Neural cell (in vitro differentiated cells): ENCODE measurements at regions not wholly inside any gene's neighbourhood (a gene's known extent, or its start where the extent isn't known, plus 50 kb on each side); places are given as distances from the start of the nearest gene placed in this dataset.

Source experiments
- H2AFZ ChIP-seq: fragments of 200-600, 300-800 bp; sonication (generic), shearing (Covaris generic); 2 replicates; pipeline ENCODE4 v1.6.0; 2014; ENCODE audit warnings: low read depth, mild to moderate bottlenecking, antibody characterized with exemption, low read length, moderate library complexity
- H3F3A ChIP-seq: fragments of 200-600 bp; shearing (Covaris generic); 2 replicates; pipeline ENCODE4 v1.6.1; 2016; ENCODE audit warnings: mild to moderate bottlenecking, moderate library complexity, mixed read lengths, antibody characterized with exemption, low read length; ENCODE audit not compliant: insufficient read depth, poor library complexity, severe bottlenecking
- H3K27ac ChIP-seq: fragments of 200-600, 300-800 bp; sonication (generic), shearing (Covaris generic); 2 replicates; pipeline ENCODE4 v1.5.1; 2014; ENCODE audit warnings: mild to moderate bottlenecking, low read length, moderate library complexity
- H3K27me3 ChIP-seq: fragments of 300-800, 200-600 bp; sonication (generic), shearing (Covaris generic); 2 replicates; pipeline ENCODE4 v1.6.0; 2014; ENCODE audit warnings: mild to moderate bottlenecking, low read depth, low read length, moderate library complexity; ENCODE audit not compliant: insufficient read depth
- H3K36me3 ChIP-seq: fragments of 300-800, 200-600 bp; sonication (generic), shearing (Covaris generic); 2 replicates; pipeline ENCODE4 v1.5.1; 2014; ENCODE audit warnings: mild to moderate bottlenecking, antibody characterized with exemption, low read length, moderate library complexity; ENCODE audit not compliant: insufficient read depth
- H3K4me2 ChIP-seq: fragments of 300-800, 200-600 bp; sonication (generic), shearing (Covaris generic); 2 replicates; pipeline ENCODE4 v1.6.0; 2014; ENCODE audit warnings: mild to moderate bottlenecking, low read length
- H3K4me3 ChIP-seq: fragments of 300-800, 200-600 bp; sonication (generic), shearing (Covaris generic); 2 replicates; pipeline ENCODE4 v1.5.1; 2014; ENCODE audit warnings: mild to moderate bottlenecking, low read length, moderate library complexity
- H3K79me2 ChIP-seq: fragments of 200-600 bp; shearing (Covaris generic); replicated peaks from 2 replicates; pipeline ENCODE4 v1.6.0; 2014; ENCODE audit warnings: mild to moderate bottlenecking, low read length, moderate library complexity; ENCODE audit not compliant: insufficient read depth
- H3K9ac ChIP-seq: fragments of 300-800, 200-600 bp; sonication (generic), shearing (Covaris generic); 2 replicates; pipeline ENCODE4 v1.6.1; 2016; ENCODE audit warnings: mild to moderate bottlenecking, low read length, mixed read lengths
- H3K9me2 ChIP-seq: fragments of 200-600 bp; shearing (Covaris generic); 2 replicates; pipeline ENCODE4 v1.6.1; 2016; ENCODE audit warnings: mild to moderate bottlenecking, low read length, mixed read lengths; ENCODE audit not compliant: insufficient read depth
- H3K9me3 ChIP-seq: fragments of 200-600, 300-800 bp; sonication (generic), shearing (Covaris generic); 2 replicates; pipeline ENCODE4 v1.6.1; 2016; ENCODE audit warnings: mild to moderate bottlenecking, mixed run types, low read length, moderate library complexity, mixed read lengths
- H4K20me1 ChIP-seq: fragments of 200-600 bp; shearing (Covaris generic); 2 replicates; pipeline ENCODE4 v1.6.1; 2016; ENCODE audit warnings: mild to moderate bottlenecking, mixed run types; ENCODE audit not compliant: insufficient read depth
- EP300 ChIP-seq: fragments of 450-650 bp; conservative IDR thresholded peaks from 2 replicates; pipeline ENCODE4 v1.6.1; 2014; ENCODE audit warnings: antibody characterized with exemption, mild to moderate bottlenecking, moderate library complexity; ENCODE audit not compliant: poor library complexity, severe bottlenecking
- EZH2 ChIP-seq: fragments of 200-600, 300-800 bp; shearing (Covaris generic), sonication (generic); IDR thresholded peaks from 2 replicates; pipeline ENCODE4 v1.6.1; 2014; ENCODE audit warnings: antibody characterized with exemption, low read length, borderline replicate concordance, mild to moderate bottlenecking; ENCODE audit not compliant: insufficient read depth, poor library complexity, severe bottlenecking
- MXI1 ChIP-seq: fragments of 450-650 bp; conservative IDR thresholded peaks from 2 replicates; pipeline ENCODE4 v1.6.1; 2014; ENCODE audit warnings: antibody characterized with exemption, mild to moderate bottlenecking; ENCODE audit not compliant: poor library complexity, severe bottlenecking
- POLR2AphosphoS5 ChIP-seq: IDR thresholded peaks from 2 replicates; pipeline ENCODE4 v1.6.1; 2012
- RAD21 ChIP-seq: fragments of 450-650 bp; conservative IDR thresholded peaks from 2 replicates; pipeline ENCODE4 v1.6.1; 2014; ENCODE audit warnings: antibody characterized with exemption, mild to moderate bottlenecking, moderate library complexity
- REST ChIP-seq: IDR thresholded peaks from 2 replicates; pipeline ENCODE4 v1.6.1; 2012; ENCODE audit warnings: borderline replicate concordance
- SMC3 ChIP-seq: fragments of 450-650 bp; conservative IDR thresholded peaks from 2 replicates; pipeline ENCODE4 v1.6.1; 2014; ENCODE audit warnings: antibody characterized with exemption, mild to moderate bottlenecking, moderate library complexity; ENCODE audit not compliant: poor library complexity
- TAF1 ChIP-seq: IDR thresholded peaks from 2 replicates; pipeline ENCODE4 v1.6.1; 2012; ENCODE audit warnings: low read depth
- TF ChIP-seq, protein P1 (sequence below): fragments of 450-650 bp; IDR thresholded peaks from 2 replicates; pipeline ENCODE4 v1.5.1; 2014; ENCODE audit warnings: antibody characterized with exemption, mild to moderate bottlenecking, moderate library complexity; ENCODE audit not compliant: poor library complexity, severe bottlenecking

GRCh38 chr20:24823176-24823784 lies 125.8 kb upstream of the CST7 start:
- Histone ChIP-seq H3K36me3 (no peaks in the 10 kb centered on the region), H3K9ac (no peak overlapping the region), H3K4me3 (no peak overlapping the region), H4K20me1 (no peaks in the 10 kb centered on the region), H3K27me3 (no peaks in the 10 kb centered on the region), H3F3A (no peaks in the 10 kb centered on the region), H3K79me2 (no peaks in the 10 kb centered on the region), H3K27ac (no peak overlapping the region), H2AFZ (no peak overlapping the region), H3K9me2 (no peaks in the 10 kb centered on the region), H3K9me3 (no peaks in the 10 kb centered on the region), H3K4me2 (no peak overlapping the region)
- TF ChIP-seq SMC3 (no peak), REST (no peak), MXI1 (no peak), TAF1 (no peak), POLR2AphosphoS5 (no peak), EZH2 (no peak), RAD21 (no peak), EP300 (no peak)
- TF ChIP-seq, protein P1, sequence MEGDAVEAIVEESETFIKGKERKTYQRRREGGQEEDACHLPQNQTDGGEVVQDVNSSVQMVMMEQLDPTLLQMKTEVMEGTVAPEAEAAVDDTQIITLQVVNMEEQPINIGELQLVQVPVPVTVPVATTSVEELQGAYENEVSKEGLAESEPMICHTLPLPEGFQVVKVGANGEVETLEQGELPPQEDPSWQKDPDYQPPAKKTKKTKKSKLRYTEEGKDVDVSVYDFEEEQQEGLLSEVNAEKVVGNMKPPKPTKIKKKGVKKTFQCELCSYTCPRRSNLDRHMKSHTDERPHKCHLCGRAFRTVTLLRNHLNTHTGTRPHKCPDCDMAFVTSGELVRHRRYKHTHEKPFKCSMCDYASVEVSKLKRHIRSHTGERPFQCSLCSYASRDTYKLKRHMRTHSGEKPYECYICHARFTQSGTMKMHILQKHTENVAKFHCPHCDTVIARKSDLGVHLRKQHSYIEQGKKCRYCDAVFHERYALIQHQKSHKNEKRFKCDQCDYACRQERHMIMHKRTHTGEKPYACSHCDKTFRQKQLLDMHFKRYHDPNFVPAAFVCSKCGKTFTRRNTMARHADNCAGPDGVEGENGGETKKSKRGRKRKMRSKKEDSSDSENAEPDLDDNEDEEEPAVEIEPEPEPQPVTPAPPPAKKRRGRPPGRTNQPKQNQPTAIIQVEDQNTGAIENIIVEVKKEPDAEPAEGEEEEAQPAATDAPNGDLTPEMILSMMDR: no peak

GRCh38 chr20:24823989-24824693 lies 124.9 kb upstream of the CST7 start:
- Histone ChIP-seq H3F3A (no peaks in the 10 kb centered on the region), H2AFZ (no peak overlapping the region), H3K27ac (no peak overlapping the region), H3K9me3 (no peaks in the 10 kb centered on the region), H4K20me1 (no peaks in the 10 kb centered on the region), H3K27me3 (no peaks in the 10 kb centered on the region), H3K36me3 (no peaks in the 10 kb centered on the region), H3K79me2 (no peaks in the 10 kb centered on the region), H3K9ac (no peak overlapping the region), H3K9me2 (no peaks in the 10 kb centered on the region), H3K4me3 (no peak overlapping the region), H3K4me2 (no peak overlapping the region)
- TF ChIP-seq MXI1: no peak
- TF ChIP-seq REST: no peak
- TF ChIP-seq EZH2: no peak
- no peak for TF ChIP-seq SMC3
- no peak for TF ChIP-seq TAF1
- TF ChIP-seq, protein P1: no peak
- TF ChIP-seq EP300: no peak
- TF ChIP-seq POLR2AphosphoS5: no peak
- TF ChIP-seq RAD21: no peak
